MM.1S (cell line): ENCODE measurements at regions not wholly inside any gene's neighbourhood (a gene's known extent, or its start where the extent isn't known, plus 50 kb on each side); places are given as distances from the start of the nearest gene placed in this dataset.

ENCODE experiments used
- CTCF ChIP-seq: fragments of 300-600 bp; sonication (generic); IDR thresholded peaks from 2 replicates; pipeline ENCODE4 v1.5.1; 2016; ENCODE audit warnings: antibody characterized with exemption, low read length, mixed read lengths
- EZH2 ChIP-seq: fragments of 300-600 bp; sonication (generic); optimal IDR thresholded peaks from 2 replicates; pipeline ENCODE3; 2017; ENCODE audit warnings: low read depth, mild to moderate bottlenecking, antibody characterized with exemption, low read length, mixed read lengths
- EZH2phosphoT487 ChIP-seq: fragments of 300-600 bp; sonication (generic); IDR thresholded peaks from 2 replicates; pipeline ENCODE4 v1.6.1; 2018; ENCODE audit warnings: antibody characterized with exemption, low read length

GRCh38 chr4:33881176-33881575 is 2363.1 kb downstream of the ARAP2 start:
- TF ChIP-seq CTCF (no peak), EZH2 (no peak), EZH2phosphoT487 (no peak)
